Stimulated activated naive CD4-positive, alpha-beta T cell (primary cell): ENCODE measurements at regions not wholly inside any gene's neighbourhood (a gene's known extent, or its start where the extent isn't known, plus 50 kb on each side); places are given as distances from the start of the nearest gene placed in this dataset.
A peak's percentile ranks its signal among the peaks of the same experiment; 100 is the strongest.
"Not testable (repeated sequence)": the region's sequence is repeated elsewhere in the genome, so short reads cannot be mapped to it uniquely, and the experiment has no call there.

ENCODE experiments used
- DNase-seq, 6 experiments: peaks; one replicate each; lab custom pipeline; 2025; lab: John Stamatoyannopoulos, UW

DNA sequence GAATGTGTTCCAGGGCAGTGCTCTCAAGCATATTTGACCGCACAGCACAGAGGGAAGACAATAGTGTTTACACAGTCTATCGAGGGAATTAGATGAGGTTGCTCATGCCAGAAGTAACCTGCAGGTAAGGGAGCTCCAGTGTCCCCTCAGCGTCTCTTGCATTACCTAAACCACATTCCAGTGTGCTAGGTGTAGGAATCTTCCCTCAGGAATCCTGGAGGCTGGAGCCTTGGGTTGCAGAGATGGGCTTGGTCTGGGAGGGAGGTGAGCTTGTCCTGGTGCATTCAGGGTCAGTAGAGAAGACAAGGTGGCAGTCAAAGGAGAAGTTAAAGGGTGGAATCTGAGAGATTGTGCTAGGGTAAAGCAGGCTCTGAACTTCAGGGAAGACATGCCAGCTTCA, 56.3 kb downstream of the SOX14 start:
- no peak for DNase-seq

DNA sequence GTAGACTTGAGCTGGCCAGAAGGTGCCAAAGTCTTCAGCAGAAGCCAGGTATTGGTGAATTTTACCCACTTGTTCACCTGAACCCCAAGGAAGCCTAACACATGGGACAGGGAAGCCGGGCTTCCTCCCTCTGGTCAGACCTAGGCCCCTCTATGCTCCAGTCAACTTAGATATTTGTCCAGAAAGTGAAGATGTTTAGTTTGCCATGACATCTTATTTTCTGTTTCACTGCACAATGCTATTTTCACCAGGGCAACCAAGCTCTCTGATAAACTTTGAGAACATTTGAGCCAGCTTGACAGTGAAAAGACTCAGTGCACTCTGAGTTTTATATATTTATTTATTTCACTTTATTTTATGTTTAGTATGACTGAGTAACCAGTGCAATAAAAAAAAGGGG, 71.0 kb downstream of the SOX14 start:
- DNase-seq: no peak

DNA sequence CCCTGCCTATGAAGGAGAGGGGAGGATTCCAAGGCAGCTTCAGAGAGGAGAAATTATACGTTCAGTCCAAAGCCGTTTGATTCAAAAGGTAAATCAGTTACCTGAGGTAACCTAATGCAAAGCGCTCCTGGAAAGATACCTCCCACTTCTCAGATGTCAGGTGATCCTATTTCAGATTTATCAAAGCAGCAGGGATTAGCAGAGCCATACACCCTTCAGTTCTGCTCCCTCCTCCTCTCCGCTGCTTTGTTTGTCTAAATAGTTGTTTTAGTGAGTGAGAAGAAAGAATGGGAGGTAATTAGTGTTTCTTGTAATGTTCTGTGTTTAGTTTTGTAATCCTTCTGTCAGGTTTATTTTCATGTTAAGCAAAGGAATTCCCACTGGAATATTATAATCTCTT, 81.1 kb downstream of the SOX14 start:
- no peak for DNase-seq

DNA sequence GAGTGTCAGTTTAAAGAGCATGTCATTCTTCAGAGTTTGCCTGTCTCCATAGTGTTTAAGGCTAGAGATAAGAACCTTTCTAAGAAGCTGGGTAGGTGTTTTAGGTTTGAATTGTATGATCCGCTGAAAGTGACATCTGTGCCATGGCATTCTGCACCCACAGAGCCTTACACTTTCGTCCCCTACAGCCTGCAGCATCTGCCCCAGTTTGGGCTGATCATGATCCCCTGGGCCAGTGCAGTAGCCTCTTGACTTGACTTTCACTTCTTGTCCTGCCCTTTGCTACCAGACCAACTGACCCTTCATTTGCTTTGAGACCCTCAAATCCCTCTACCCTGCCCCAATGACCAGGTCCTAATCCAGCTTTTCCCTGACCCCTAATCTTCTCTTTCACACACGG, 81.6 kb downstream of the SOX14 start:
- DNase-seq: no peak

DNA sequence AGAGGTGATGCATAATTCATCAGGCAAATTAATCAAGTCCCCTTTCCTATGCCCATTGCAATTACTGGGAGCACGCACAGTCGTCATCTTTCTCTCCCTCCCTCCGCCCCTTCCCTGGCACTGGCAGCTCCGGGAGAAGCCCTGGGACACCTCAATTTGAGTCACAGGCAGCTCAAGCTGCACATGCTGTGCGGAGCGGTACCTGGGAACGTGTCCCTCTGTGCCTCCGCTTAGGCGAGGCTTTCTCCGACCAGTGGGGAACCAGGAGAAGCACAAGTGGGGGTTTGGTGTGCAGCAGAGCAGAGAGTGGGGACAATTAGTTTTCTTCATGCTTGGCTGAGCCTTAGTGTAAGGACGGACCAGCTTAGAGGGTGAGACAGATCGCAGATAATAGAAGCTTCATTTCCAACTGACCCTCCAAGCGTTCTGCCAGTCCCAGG, 88.3 kb downstream of the SOX14 start:
- DNase-seq: no peak

DNA sequence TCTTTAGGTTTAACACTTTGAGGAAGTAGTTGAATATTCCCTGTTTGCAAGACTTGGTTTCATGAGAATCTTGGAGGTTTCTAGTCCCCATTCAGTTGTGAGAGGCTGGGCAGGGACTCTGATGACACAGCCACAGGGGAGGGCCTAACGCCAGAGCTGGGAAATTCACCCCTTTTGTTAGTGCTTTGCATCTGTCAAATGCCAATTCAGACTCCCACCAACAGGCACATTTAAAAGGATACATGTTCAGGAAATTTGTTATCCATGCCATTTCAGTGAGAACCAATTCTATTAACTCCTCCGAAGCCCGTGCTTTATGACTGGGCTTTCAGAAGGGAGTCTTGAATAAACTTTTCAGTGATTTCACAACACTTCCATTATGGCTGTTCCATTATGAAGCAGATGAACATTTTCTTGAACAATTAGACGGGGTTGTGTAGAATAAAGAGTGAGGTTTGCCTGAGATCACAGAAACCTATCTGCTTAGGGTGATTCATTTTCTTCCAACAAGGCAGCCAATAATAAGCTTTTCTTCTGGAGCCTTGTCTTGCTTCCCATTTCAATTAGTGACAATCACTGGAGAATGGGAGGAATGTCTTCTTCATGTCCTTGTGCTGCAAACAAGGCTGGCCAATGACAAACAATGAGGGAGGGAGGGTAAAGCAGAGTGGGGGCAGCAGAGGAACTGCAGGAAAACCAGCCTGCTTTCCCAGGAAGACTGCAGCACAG, 90.6 kb downstream of the SOX14 start:
- no peak for DNase-seq

DNA sequence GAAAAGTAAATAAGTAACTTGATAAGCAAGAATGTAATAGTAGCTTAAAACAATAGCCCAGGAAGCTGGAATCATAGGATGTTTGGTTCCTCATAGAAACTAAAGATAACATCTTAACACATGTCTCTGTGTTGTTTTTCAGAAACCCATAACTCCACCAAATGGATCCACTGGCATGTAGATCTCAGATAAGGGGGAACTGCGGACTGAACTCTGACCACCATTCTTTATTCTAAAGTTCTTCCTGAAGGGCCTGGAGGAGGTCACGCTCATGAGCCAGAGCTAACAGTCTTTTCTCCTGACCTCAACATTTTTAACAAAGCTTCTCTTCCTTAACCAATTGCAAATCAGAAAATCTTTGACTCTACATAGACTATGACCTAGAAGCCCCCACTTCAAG, 101.9 kb downstream of the SOX14 start:
- DNase-seq: no peak

DNA sequence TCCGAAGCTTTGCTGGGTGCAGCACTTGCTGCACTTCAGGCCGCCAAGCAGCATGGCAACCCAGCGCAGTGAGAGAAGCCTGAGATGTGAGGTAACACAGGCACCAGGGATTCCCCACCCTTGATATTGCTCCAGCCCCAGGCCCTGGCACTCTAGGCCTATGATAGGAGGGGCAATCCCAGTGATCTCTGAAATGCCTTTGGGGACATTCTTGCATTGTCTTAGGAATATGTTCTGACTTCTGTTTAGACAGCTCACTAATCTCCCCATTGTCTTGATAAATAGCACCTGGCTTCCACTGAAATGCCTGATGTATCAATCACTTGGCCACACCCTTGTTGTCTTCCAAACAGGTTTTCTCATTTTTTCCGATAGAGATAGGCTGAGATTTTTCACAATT, 102.8 kb downstream of the SOX14 start:
- no peak for DNase-seq

DNA sequence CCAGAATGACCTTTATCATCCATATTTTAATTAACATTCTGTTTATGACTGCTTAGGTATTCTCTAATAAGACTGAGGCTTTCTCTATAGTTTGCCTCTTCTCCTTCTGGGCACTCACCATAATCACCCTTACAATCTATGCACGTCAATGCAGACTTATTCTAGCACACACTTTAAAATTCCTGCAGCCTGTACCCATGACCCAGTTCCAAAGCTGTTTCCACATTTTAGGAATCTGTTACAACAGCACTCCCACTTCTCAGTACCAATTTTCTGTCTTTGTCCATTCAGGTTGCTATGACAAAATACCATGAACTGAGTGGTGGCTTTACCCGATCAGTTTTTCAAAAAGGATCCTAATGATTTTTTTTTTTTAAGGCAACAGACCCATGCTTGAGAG, 103.5 kb downstream of the SOX14 start:
- no peak for DNase-seq

DNA sequence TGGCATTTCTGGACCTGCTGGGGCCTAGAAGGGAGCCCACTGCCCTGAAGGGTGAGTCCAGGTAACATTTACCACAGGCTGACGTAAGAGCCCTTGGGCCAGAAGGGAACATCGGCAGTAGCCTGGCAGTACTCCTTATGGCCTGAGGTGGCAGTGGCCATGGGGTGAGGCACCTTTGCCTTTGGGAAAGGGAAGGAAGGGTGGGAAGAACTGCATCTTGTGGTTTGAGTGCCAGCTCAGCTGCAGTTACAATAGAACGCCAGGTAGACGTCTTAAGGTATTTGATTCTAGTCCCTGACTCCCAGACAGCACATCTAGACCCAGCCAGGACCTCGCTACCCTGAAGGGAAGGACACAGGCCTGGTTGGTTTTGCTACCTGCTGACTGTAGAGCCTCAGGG, 104.9 kb downstream of the SOX14 start:
- no peak for DNase-seq

DNA sequence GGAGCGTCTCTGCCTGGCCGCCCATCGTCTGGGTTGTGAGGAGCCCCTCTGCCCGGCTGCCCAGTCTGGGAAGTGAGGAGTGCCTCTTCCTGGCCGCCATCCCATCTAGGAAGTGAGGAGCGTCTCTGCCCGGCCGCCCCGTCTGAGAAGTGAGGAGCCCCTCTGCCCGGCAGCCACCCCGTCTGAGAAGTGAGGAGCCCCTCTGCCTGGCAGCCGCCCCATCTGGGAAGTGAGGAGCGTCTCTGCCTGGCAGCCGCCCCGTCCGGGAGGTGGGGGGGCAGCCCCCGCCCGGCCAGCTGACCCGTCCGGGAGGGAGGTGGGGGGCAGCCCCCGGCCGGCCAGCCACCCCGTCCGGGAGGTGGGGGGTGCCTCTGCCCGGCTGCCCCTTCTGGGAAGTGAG, 108.5 kb downstream of the SOX14 start:
- DNase-seq: not testable (repeated sequence)

DNA sequence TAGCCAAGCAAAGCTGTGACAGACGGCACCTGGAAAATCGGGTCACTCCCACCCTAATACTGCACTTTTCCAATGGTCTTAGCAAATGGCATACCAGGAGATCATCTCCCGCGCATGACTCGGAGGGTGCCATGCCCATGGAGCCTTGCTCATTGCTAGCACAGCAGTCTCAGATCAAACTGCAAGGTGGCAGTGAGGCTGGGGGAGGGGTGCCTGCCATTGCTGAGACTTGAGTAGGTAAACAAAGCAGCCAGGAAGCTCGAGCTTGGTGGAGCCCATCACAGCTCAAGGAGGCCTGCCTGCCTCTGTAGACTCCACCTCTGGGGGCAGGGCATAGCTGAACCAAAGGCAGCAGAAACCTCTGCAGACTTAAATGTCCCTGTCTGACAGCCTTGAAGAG, 113.1 kb upstream of the CLDN18 start:
- not testable (repeated sequence) for DNase-seq

DNA sequence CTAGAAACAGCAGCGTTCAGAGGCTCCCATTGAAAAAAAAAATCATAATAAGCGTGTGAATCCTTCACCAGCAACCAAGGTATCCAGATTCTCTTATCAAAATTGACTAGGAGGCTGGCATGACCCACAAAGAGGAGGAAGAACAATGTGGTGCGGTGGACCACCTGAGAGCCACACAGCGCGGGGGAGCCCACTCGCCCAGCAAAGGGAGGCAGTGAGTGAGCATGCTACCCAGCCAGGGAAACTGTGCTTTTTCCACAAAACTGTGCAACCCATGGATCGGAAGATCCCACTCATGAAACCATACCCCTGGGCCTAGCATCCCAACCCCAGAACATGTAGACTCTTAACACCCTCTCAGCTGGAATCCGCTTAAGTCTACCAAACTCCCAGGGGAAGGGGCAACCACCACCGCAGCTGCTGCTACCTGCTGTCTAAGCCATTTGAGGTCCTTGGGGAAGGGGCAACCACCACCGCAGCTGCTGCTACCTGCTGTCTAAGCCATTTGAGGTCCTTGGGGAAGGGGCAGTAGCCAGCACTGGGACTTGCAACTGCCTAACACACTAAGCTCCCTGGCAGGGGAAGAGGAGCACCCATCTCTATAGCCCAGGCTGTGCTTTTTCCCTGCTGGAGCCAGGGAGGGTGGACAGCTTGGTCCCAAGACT, 102.8 kb upstream of the CLDN18 start:
- no peak for DNase-seq

DNA sequence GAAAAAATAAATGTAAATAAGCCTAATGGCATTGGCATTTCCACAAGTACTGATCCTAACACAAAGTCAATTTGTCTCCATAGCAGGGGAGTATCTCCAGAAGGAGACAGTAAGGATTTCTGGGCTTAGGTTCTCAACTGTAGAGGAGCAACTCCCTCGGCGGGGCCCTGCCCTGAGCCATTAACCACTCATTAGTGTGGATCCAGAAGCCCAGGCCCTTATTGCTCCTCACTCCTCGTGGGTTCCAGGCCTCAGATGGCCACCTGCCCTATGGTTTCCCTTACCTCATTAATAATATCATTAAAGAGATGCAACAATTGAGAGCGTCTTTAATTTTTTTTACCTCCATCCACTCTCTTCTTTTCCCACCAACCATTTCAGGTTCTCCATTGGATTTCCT, 85.3 kb upstream of the CLDN18 start:
- no peak for DNase-seq

DNA sequence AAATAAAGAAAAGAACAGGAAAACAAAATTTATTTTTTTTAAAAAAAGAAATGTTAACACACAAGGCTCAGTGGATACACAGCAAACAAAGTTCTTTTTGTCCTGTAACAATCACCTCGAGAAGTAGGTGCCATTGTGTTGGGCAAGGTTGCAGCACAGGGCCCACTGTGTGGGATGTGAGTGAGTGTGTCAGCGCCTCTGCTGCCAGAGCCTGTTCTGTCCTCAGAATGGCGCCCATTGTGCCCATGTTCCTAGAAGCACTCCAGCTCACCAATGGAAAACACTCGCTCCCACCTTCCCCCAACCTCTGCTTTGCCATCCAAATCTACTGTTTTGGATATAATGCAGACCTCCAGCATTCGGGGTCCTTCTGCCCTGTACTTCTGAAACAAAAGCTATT, 84.9 kb upstream of the CLDN18 start:
- no peak for DNase-seq

DNA sequence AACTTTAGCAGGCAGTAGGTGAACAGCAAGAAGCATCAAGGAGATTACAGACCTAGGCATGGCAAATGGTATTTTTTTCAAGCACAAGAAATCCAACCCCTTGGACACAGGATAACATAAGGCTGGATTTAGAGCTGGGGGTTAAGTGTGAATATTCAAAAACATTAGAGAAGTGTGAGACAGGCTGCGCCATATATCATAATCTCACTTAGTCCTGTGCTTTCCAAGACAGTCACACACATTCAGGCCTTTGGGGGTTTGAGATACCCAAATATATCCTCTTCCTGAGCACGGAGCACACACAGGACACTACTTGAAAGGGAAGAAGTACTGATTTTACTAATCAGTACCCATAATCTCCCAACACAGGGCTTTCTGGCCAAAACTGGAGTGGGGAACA, 83.0 kb upstream of the CLDN18 start:
- no peak for DNase-seq

DNA sequence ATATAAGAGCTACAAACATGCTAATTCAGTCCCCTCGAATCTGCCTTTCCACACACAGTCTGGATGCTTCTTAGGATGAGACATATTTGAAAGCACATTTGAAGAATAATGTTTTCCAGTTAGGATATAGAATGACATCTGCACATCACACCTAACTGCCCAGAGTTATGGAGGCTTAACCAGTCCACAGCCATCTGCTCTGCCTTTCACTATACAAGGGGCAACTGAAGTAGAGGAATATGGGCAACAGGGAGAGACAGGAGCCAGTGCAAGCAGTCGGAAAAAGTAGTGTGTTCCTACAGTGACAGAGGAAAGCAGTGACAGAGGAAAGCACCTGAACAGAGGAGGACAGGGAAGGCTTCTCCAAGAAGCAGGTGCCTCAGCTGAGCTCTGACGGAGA, 79.0 kb upstream of the CLDN18 start:
- no peak for DNase-seq

DNA sequence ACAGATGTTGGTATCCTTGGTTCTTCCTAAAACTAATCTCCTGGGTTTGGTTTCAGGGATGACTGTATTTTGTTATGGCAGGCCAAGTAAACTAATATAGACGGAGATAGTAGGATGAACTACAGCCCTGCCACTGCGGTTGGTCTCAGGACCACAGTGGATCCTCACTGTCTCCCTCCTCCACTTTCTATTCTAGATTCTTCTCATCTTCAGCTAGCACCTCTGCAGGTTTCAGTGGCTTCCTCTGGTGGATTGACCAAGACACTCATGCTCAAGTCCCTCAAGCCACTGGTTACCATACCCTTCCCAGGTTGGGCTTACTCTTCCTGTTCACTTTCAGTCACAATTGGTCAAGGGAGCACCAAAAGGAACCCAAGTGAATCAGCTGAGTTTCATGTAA, 71.1 kb upstream of the CLDN18 start:
- DNase-seq: no peak

DNA sequence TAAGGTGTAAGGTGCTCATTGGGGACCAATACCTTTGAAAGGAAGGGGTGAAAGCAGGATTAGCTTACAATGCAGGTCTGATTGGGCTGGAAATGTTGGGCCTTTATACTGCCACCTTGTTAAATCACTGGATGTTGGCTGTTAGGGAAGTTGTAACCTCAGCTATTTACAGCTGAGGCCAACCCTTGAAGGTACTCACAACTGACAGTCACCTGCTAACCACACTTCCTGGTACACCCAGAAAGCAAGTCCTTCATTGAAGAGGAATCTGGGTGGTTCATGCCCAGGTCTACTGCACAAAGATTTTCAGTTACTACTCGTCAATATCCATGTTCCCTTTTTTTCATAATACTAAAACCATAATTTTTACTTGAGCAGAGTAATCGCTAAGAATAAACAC, 65.4 kb upstream of the CLDN18 start:
- no peak for DNase-seq

DNA sequence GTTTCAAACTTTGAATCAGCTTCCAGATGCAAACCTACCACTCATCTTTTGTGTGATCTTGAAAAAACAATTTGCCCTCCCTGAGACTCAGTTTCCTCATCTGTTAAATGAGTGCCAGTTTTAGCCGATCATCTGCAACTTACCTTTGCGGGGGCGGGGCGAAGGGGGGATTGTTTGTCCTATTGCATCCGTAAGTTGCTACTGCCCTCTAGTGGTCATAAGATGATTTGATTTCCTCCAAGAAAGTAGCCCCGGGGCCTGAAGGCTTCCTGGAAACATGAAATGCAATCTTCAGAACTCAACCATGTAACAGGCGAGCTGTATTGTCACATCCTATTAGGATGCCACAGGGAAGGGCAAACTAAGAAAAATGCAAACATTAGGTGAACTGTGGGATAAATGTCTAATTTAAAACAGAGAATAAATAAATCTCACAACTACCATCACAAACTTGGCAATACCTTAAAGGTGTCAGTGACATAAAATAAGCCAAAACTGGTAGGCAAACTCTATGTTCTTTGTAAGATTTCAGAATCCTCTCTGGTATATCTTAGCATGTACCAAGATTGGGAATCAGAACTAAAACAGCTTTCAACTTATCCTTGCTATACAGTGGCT, 63.5 kb upstream of the CLDN18 start:
- DNase-seq: peak; percentile 8 to 59 (median 24)

DNA sequence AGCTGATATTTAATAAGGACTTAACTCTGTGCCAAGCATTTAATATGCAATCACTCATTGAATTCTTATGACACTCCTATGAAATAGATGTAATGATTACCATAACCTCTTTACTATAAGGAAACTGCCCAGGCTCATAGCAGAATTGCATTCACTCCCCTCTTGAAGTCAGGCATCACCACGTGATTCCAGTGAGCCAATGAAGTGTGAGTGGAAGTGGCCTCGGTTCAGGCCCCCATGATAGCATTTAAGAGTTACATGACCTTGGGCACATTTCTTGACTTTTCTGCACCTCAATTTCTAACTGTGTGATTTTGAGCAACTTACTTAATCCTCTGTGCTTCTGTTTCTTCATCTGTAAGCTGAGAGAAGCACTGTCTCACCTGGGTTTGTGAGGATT, 62.8 kb upstream of the CLDN18 start:
- DNase-seq: no peak

DNA sequence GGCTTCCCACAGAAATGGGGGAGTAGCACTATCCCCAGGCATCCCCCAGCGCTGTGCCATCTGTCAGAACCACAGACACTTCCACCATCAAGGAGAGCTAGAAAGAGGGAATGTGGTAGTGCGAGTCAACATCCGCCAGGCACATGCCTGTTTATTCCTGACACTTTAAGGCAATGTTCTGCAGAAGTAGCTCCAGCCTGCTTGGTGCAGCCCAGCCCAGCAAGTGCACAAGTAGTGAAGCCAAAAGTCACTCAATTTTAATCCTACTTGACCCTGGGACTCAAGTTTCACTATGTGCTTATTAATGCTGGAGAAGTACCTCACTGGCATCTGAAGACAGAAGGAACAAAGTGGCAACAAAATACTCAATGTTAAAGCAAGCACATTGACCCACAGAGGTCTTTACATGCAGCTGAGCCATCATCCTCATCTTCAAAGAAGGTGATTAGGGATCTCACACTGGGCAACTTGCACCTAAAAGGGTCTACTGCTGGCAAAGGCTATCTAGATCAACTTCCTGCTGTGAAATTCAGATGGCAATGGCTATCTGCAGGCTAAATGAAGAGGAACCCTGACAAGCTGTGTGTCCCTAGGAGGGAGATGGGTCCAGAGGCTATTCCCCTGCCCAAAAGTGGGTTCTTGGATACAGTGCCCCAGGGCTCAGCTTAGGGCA, 61.4 kb upstream of the CLDN18 start:
- DNase-seq: no peak

DNA sequence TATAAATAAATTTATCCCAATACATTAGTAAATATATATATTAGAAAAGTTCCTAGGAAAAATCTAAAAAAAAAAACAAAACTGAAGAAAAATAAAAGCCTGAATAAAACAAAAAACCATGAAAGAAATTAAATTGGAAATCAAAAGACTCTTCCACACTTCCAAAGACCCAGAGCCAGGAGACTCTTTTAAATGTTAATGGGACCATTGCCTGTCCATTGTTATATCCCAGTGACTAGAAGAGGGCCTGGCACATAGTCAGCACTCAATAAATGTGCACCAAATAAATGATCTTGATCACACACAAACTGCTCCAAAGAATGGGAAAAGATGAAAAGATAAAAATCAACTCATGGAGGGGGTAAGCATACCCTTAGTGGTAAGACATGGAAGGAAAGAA, 51.3 kb upstream of the CLDN18 start:
- no peak for DNase-seq
